OCI-LY1 (cell line): ENCODE measurements at regions not wholly inside any gene's neighbourhood (a gene's known extent, or its start where the extent isn't known, plus 50 kb on each side); places are given as distances from the start of the nearest gene placed in this dataset.

Source experiments
- H2AFZ ChIP-seq: fragments of 200-600 bp; sonication (generic), shearing (Covaris generic); 2 replicates; pipeline ENCODE4 v1.6.0; 2014; ENCODE audit warnings: antibody characterized with exemption, mild to moderate bottlenecking, low read length
- H3F3A ChIP-seq: fragments of 200-600 bp; sonication (generic), shearing (Covaris generic); 2 replicates; pipeline ENCODE4 v1.6.0; 2014; ENCODE audit warnings: mild to moderate bottlenecking, antibody characterized with exemption, low read length, moderate library complexity; ENCODE audit not compliant: insufficient read depth
- H3K27ac ChIP-seq: fragments of 200-600 bp; sonication (generic); 2 replicates; pipeline ENCODE4 v1.5.1; 2014; ENCODE audit warnings: low read length, mixed run types, mild to moderate bottlenecking, low read depth; ENCODE audit not compliant: poor library complexity, severe bottlenecking
- H3K27me3 ChIP-seq: fragments of 200-600 bp; sonication (generic); 2 replicates; pipeline ENCODE4 v1.6.0; 2014; ENCODE audit warnings: antibody characterized with exemption, mild to moderate bottlenecking, low read length, moderate library complexity; ENCODE audit not compliant: insufficient read depth
- H3K36me3 ChIP-seq: fragments of 200-600 bp; sonication (generic); 2 replicates; pipeline ENCODE4 v1.6.1; 2014; ENCODE audit warnings: mild to moderate bottlenecking, antibody characterized with exemption, low read length, moderate library complexity, mixed read lengths; ENCODE audit not compliant: insufficient read depth
- H3K4me1 ChIP-seq: fragments of 200-600 bp; sonication (generic); 2 replicates; pipeline ENCODE4 v1.5.1; 2014; ENCODE audit warnings: mild to moderate bottlenecking, low read length, moderate library complexity; ENCODE audit not compliant: insufficient read depth, severe bottlenecking
- H3K4me2 ChIP-seq: fragments of 200-600 bp; sonication (generic), shearing (Covaris generic); 2 replicates; pipeline ENCODE4 v1.6.1; 2014; ENCODE audit warnings: low read length
- H3K4me3 ChIP-seq: fragments of 200-600 bp; sonication (generic); 2 replicates; pipeline ENCODE4 v1.5.1; 2014; ENCODE audit warnings: low read length, low read depth, mild to moderate bottlenecking, mixed read lengths; ENCODE audit not compliant: poor library complexity, severe bottlenecking
- H3K79me2 ChIP-seq: fragments of 200-600 bp; shearing (Covaris generic); 2 replicates; pipeline ENCODE4 v1.6.1; 2016; ENCODE audit warnings: mixed run types, low read length, mixed read lengths; ENCODE audit not compliant: insufficient read depth
- H3K9ac ChIP-seq: fragments of 200-600 bp; sonication (generic), shearing (Covaris generic); 2 replicates; pipeline ENCODE4 v1.6.1; 2014; ENCODE audit warnings: mild to moderate bottlenecking, low read length, mixed read lengths
- H3K9me2 ChIP-seq: fragments of 200-600 bp; sonication (generic), shearing (Covaris generic); 2 replicates; pipeline ENCODE4 v1.6.1; 2014; ENCODE audit warnings: low read depth, mild to moderate bottlenecking, low read length, mixed read lengths
- H3K9me3 ChIP-seq: fragments of 200-600 bp; shearing (Covaris generic); 2 replicates; pipeline ENCODE4 v1.6.1; 2014; ENCODE audit warnings: low read length, mixed read lengths
- H4K20me1 ChIP-seq: fragments of 200-600 bp; sonication (generic), shearing (Covaris generic); 2 replicates; pipeline ENCODE4 v1.6.0; 2016; ENCODE audit warnings: mild to moderate bottlenecking, low read length; ENCODE audit not compliant: insufficient read depth
- CTCF ChIP-seq: fragments of 200-600 bp; sonication (generic), shearing (Covaris generic); IDR thresholded peaks from 2 replicates; pipeline ENCODE4 v1.5.1; 2017; ENCODE audit warnings: mild to moderate bottlenecking, antibody characterized with exemption, low read length, moderate library complexity, mixed read lengths
- EZH2 ChIP-seq: fragments of 200-600 bp; sonication (generic), shearing (Covaris generic); IDR thresholded peaks from 2 replicates; pipeline ENCODE4 v1.8.0; 2017; ENCODE audit warnings: borderline replicate concordance, mixed run types, mild to moderate bottlenecking, antibody characterized with exemption, low read length, moderate library complexity, mixed read lengths

- Histone ChIP-seq H3K79me2 (no peaks in the 10 kb centered on the region), H3K36me3 (no peaks in the 10 kb centered on the region), H3K4me2 (no peak overlapping the region), H3K27me3 (no peaks in the 10 kb centered on the region), H3K27ac (no peak overlapping the region), H3K9me3 (no peaks in the 10 kb centered on the region), H3F3A (no peaks in the 10 kb centered on the region; the same call in 1 of the 2 replicates), H4K20me1 (no peaks in the 10 kb centered on the region), H3K4me1 (no peaks in the 10 kb centered on the region), H3K9ac (no peak overlapping the region), H2AFZ (no peak overlapping the region), H3K4me3 (no peak overlapping the region), H3K9me2 (no peaks in the 10 kb centered on the region)
- TF ChIP-seq CTCF = no peak
- TF ChIP-seq EZH2 = no peak
Observed at GRCh38 chr16:64869781-64870180, 252.1 kb downstream of the CDH11 start.

- Histone ChIP-seq H3K4me1 (no peaks in the 10 kb centered on the region), H3F3A (no peaks in the 10 kb centered on the region; the same call in 1 of the 2 replicates), H3K79me2 (no peaks in the 10 kb centered on the region), H3K9ac (no peak overlapping the region), H3K36me3 (no peaks in the 10 kb centered on the region), H3K4me2 (no peak overlapping the region), H3K4me3 (no peak overlapping the region), H3K27ac (no peak overlapping the region), H3K9me2 (no peaks in the 10 kb centered on the region), H4K20me1 (no peaks in the 10 kb centered on the region), H3K27me3 (no peaks in the 10 kb centered on the region), H2AFZ (no peak overlapping the region), H3K9me3 (no peaks in the 10 kb centered on the region)
- TF ChIP-seq EZH2 (no peak), CTCF (no peak)
Observed at GRCh38 chr16:64866021-64866420, 255.8 kb downstream of the CDH11 start.

- H3K4me2 ChIP-seq = no peak overlapping the region
- H3K9me2 ChIP-seq = no peaks in the 10 kb centered on the region
- no peaks in the 10 kb centered on the region for H3K9me3 ChIP-seq
- H4K20me1 ChIP-seq = no peaks in the 10 kb centered on the region
- no peak overlapping the region for H3K4me3 ChIP-seq
- H3K4me1 ChIP-seq = no peaks in the 10 kb centered on the region
- H3K9ac ChIP-seq = no peak overlapping the region
- no peaks in the 10 kb centered on the region for H3K27me3 ChIP-seq
- H3K27ac ChIP-seq = no peak overlapping the region
- H2AFZ ChIP-seq = no peak overlapping the region
- TF ChIP-seq EZH2 (no peak), CTCF (no peak)
- no peaks in the 10 kb centered on the region for H3K79me2 ChIP-seq
- no peaks in the 10 kb centered on the region; the same call in 1 of the 2 replicates for H3F3A ChIP-seq
- no peaks in the 10 kb centered on the region for H3K36me3 ChIP-seq
Observed at GRCh38 chr16:64865069-64865696, 256.7 kb downstream of the CDH11 start.
